NCI-H748 treated with DMSO at 0.1 percent for 48 hours (cell line): ENCODE measurements at regions not wholly inside any gene's neighbourhood (a gene's known extent, or its start where the extent isn't known, plus 50 kb on each side); places are given as distances from the start of the nearest gene placed in this dataset.
"Not testable (repeated sequence)": the region's sequence is repeated elsewhere in the genome, so short reads cannot be mapped to it uniquely, and the experiment has no call there.

Experiments used
- DNase-seq: peaks from one replicate; lab custom pipeline; 2025; lab: John Stamatoyannopoulos, UW

DNA sequence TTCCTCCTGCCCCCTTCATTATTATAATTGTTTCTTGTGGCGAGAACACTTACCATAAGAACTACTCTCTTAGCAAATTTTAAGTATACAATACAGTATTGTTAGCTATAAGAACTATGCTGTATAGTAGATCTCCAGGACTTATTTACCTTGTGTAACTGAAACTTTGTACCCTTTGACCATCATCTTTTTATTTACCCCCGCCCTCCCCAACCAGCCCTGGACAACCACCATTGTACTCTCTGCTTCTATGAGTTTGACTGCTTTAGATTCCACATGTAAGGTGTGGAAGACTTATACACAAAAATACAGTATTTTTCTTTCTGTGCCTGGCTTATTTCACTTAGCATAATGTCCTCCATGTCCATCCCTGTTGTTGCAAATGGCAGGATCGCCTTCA is 161.1 kb downstream of the PHF8 start:
- no peak for DNase-seq

DNA sequence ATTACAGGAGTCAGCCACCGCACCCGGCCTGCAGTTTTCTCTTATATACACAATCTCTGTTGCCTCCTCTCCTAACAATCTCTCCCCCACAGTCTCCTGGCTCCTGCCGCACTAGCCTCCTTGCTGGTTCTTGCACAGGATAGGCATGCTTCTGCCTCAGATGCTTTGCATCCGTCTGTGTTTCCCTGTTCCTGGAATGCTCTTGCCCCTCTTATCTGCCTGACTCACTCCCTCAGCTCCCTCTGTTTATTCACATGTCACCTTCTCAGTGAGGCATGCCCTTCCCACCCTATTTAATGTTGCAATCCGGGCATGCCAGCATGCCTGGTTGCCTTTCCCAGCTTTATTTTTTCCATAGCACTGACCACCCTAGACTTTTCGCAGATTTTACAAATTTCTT is 161.9 kb downstream of the PHF8 start:
- no peak for DNase-seq

- DNase-seq = not testable (repeated sequence)
These were observed 163.5 kb downstream of the PHF8 start for GRCh38 chrX:53880786-53881185.

- no peak for DNase-seq
These were observed 173.4 kb upstream of the HUWE1 start for GRCh38 chrX:53859890-53860289.

GRCh38 chrX:53831662-53832635 is 145.4 kb upstream of the HUWE1 start:
- DNase-seq = peak; percentile 9

GRCh38 chrX:53824686-53825085 is 138.2 kb upstream of the HUWE1 start:
- DNase-seq = no peak

GRCh38 chrX:53818115-53818514 is 131.6 kb upstream of the HUWE1 start:
- DNase-seq = not testable (repeated sequence)

- DNase-seq = no peak
These were observed 131.0 kb upstream of the HUWE1 start for GRCh38 chrX:53817548-53817947.

GRCh38 chrX:53813670-53814440 is 127.3 kb upstream of the HUWE1 start:
- DNase-seq = no peak

DNA sequence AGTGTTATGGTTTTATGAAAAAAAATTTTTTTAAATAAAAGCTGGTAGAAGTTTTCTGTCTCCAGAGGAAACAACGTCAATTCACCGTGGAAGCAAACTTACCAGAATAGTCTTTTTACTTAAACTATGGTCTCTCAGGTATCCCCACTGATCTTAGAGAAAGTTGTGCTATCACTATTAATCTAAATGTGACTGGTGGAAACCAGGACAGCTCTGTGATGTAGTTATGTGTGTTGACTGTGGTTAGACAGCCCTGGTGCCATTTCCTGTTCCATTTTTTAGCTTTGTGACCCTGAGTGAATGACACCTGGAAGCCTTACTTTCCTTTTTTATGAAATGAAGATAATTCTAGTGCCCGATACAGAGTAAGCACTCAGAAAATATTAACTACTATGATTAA is 111.8 kb upstream of the HUWE1 start:
- DNase-seq = no peak

DNA sequence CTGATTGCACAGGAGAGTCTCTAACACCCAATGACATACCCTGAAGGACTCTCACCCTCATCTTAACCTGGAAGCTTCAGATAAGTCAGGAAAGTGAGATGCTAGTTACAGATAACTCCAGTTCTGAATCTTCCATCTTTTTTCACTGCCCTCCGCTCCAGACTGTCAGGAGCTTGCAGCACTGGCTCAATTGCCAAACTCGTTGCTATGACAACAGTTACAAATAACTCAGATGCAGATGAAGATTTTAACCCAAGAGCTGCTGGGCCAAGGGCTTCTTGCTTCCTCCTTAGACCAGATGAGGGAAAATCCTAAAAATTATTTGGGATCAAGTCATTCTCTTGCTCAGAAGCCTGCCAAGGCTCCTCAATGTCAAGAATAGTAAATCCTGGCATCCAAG is 109.1 kb upstream of the HUWE1 start:
- no peak for DNase-seq

DNA sequence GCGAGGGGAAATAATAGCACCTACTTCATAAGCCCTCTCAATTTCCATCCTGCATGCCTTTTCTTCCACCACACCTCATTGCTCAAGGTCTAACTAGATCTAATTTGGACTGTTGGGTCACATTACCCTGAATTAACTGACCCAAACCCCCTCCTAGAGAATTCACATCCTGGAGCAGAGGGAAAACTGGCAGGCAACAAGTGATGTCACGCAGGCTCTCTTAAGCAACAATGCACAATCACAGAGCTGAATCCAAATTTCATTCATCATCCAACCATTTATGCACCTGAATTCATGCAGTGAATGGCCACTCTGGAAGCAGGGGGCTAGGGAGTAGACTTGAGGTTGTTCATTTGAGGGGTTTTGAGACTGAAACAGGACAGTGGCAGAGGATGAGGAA is 107.7 kb upstream of the HUWE1 start:
- no peak for DNase-seq

GRCh38 chrX:53768865-53769264 is 82.3 kb upstream of the HUWE1 start:
- no peak for DNase-seq

DNA sequence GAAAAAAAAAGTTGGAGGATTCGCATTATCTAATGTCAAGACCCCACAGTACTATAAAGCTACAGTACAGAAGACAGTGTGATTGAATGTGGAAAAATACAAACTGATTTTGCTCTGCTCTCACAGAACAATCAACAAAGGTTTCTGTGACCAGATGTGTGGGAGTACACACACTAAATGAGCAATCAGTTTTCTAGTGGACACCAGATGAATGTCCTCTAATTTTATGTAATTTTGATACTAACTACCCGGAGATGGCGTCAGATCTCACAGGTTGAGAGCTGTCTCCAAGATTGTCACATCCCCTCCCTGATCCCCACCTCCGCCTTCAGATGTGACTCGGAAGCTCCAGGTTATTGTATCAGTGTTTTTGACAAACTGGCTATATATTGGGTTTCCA is 81.9 kb upstream of the HUWE1 start:
- DNase-seq = no peak

GRCh38 chrX:53767544-53767943 is 81.0 kb upstream of the HUWE1 start:
- DNase-seq = no peak

DNA sequence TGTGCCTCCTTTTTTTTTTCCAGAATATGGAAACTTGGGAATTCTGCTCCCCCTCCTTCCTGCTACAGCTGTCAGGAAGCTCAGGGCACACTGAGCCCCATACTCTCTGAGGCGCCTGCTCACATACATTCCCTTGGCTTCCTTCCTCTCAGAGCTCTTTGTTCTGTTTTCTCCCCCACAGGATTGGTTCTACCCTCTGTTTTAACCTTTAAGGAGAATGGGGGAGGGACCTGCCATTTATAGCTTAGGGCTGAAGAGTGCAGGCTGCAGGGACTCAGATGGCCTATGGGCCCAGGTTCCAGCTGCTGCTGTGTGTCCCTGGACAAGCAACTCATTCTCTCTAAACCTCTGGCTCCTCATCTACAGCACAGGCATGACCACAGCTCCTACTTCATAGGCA is 70.7 kb upstream of the HUWE1 start:
- not testable (repeated sequence) for DNase-seq

- DNase-seq = no peak
These were observed 60.2 kb upstream of the HUWE1 start for GRCh38 chrX:53746718-53747117.

DNA sequence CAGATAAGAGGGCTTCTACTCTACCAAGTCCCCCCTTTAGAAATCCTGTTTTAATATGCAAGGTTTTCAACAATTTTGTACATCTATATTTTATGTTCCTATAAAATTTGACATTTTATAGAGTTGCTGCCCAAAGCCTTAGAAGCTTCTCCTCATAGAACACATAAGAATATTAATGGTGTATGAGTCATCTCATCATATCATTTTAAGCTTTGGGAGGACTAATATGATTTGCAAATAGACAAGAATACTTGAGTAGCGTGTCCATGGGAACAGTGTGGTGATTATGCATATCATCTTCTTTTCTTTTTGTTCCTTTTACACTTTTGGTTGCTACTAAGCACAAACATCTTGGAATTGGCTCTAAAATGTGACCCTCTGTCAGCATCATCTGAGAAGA is 56.7 kb upstream of the HUWE1 start:
- DNase-seq = no peak

DNA sequence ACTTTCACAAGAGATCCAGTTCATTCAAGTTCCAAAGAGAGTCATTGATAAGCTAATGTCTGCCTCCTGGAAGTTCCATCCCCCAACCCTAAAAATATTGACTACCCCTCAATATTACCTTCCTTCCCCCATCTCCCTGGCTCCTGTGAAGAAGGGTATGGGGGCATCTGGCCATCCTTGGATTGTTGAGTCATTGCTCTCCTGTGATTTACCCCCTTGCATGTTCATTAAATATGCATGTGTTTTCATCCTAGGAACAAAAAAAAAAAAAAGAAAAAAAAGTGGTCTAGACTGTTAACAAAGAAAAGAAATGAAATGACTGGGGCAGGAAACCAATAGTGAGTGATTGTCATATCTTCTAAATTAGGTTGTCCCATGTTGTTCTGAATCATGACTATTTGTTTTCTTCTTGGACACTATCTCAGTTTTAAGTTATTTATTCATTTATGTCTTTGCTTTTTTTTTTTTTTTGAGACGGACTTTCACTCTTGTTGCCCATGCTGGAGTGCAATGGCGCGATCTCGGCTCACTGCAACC is 51.9 kb upstream of the HUWE1 start:
- no peak for DNase-seq
